Loucy (cell line): ENCODE measurements at regions not wholly inside any gene's neighbourhood (a gene's known extent, or its start where the extent isn't known, plus 50 kb on each side); places are given as distances from the start of the nearest gene placed in this dataset.

ENCODE experiments used
- H2AFZ ChIP-seq: fragments of 200-600 bp; sonication (generic); 2 replicates; pipeline ENCODE4 v1.6.0; 2016; ENCODE audit warnings: antibody characterized with exemption, mild to moderate bottlenecking, low read length, moderate library complexity
- H3F3A ChIP-seq: fragments of 200-600 bp; 2 replicates; pipeline ENCODE4 v1.6.0; 2016; ENCODE audit warnings: antibody characterized with exemption, low read depth, mild to moderate bottlenecking
- H3K27me3 ChIP-seq: fragments of 200-600 bp; sonication (generic); 2 replicates; pipeline ENCODE4 v1.6.1; 2014; ENCODE audit warnings: low read length, mild to moderate bottlenecking; ENCODE audit not compliant: insufficient read depth, poor library complexity, severe bottlenecking
- H3K36me3 ChIP-seq: fragments of 200-600 bp; sonication (generic); 2 replicates; pipeline ENCODE4 v1.6.1; 2016; ENCODE audit warnings: low read length; ENCODE audit not compliant: insufficient read depth
- H3K4me1 ChIP-seq: fragments of 200-600 bp; sonication (generic); 2 replicates; pipeline ENCODE4 v1.5.1; 2014; ENCODE audit warnings: low read length, mild to moderate bottlenecking; ENCODE audit not compliant: insufficient read depth, poor library complexity, severe bottlenecking
- H3K4me2 ChIP-seq: fragments of 200-600 bp; sonication (generic); 2 replicates; pipeline ENCODE4 v1.6.0; 2014; ENCODE audit warnings: antibody characterized with exemption, low read length, low read depth, mild to moderate bottlenecking; ENCODE audit not compliant: poor library complexity, severe bottlenecking
- H3K4me3 ChIP-seq: fragments of 200-600 bp; sonication (generic); 2 replicates; pipeline ENCODE4 v1.5.1; 2014; ENCODE audit warnings: low read length, mild to moderate bottlenecking, mixed read lengths; ENCODE audit not compliant: poor library complexity, severe bottlenecking
- H3K79me2 ChIP-seq: fragments of 200-600 bp; sonication (generic); 2 replicates; pipeline ENCODE4 v1.6.1; 2014; ENCODE audit warnings: low read length; ENCODE audit not compliant: insufficient read depth
- H3K9ac ChIP-seq: fragments of 200-600 bp; sonication (generic); 2 replicates; pipeline ENCODE4 v1.6.0; 2014; ENCODE audit warnings: mild to moderate bottlenecking, low read depth, low read length, moderate library complexity; ENCODE audit not compliant: poor library complexity, severe bottlenecking
- H3K9me2 ChIP-seq: fragments of 200-600 bp; sonication (generic); replicated peaks from 2 replicates; pipeline ENCODE4 v1.6.1; 2016; ENCODE audit warnings: low read depth, low read length, mixed read lengths
- H3K9me3 ChIP-seq: fragments of 200-600 bp; sonication (generic); 2 replicates; pipeline ENCODE4 v1.6.1; 2014; ENCODE audit warnings: mild to moderate bottlenecking, antibody characterized with exemption, low read length, low read depth; ENCODE audit not compliant: insufficient read depth
- H4K20me1 ChIP-seq: fragments of 200-600 bp; sonication (generic); 2 replicates; pipeline ENCODE4 v1.6.0; 2014; ENCODE audit warnings: antibody characterized with exemption, low read length, mild to moderate bottlenecking; ENCODE audit not compliant: insufficient read depth, poor library complexity, severe bottlenecking
- CTCF ChIP-seq: fragments of 200-600 bp; sonication (generic); conservative IDR thresholded peaks from 2 replicates; pipeline ENCODE4 v1.5.1; 2014; ENCODE audit warnings: mild to moderate bottlenecking, antibody characterized with exemption, low read length
- EZH2phosphoT487 ChIP-seq: fragments of 200-600 bp; IDR thresholded peaks from 2 replicates; pipeline ENCODE4 v1.6.1; 2018; ENCODE audit warnings: antibody characterized with exemption, mild to moderate bottlenecking, moderate library complexity, borderline replicate concordance

DNA sequence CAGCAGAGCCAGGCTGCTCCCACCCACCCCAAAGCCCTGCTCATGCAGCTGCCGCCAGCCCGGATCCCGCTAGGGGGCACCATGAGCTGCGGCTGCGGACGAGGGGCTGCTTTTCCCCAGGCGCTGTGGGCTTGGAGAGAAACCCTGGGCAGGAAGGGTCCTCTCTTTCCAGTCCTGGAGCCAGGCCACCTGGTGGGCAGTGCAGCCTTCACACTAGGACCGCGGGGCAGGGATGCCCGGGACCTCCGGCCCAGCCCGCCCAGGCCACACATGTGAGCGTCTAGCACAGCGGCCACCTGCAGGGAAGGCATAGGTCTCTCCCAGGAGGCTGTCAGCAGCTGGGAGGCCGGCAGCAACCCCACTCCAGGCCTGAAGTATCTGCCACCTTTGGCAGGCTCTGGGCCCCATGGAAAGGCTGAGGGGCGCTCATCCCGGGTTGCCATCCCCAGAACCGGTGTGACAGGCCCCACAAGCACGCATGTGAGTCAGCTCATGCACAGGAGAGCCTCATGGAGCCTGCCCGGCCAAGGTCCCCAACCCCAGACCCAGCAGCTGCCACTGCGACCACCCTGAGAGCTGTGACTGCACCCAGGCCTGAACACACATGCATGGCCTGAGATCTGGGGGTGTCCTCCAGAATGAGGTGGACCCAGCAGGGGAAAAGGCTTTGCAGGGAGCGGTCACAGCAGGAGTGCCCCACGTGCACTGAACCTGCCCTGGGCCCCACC lies 280.0 kb upstream of the RTL1 start:
- no peak overlapping the region for H3K4me2 ChIP-seq
- no peaks in the 10 kb centered on the region for H3K9me2 ChIP-seq
- no peak overlapping the region for H2AFZ ChIP-seq
- no peak for TF ChIP-seq CTCF
- TF ChIP-seq EZH2phosphoT487: no peak
- no peaks in the 10 kb centered on the region for H3K79me2 ChIP-seq
- H3K36me3 ChIP-seq: no peaks in the 10 kb centered on the region
- no peak overlapping the region for H3K9ac ChIP-seq
- no peaks in the 10 kb centered on the region for H3F3A ChIP-seq
- no peaks in the 10 kb centered on the region for H3K9me3 ChIP-seq
- H3K27me3 ChIP-seq: no peaks in the 10 kb centered on the region
- H3K4me3 ChIP-seq: no peak overlapping the region
- peaks cover 5% of the 10 kb centered on the region for H3K4me1 ChIP-seq
- no peaks in the 10 kb centered on the region for H4K20me1 ChIP-seq

DNA sequence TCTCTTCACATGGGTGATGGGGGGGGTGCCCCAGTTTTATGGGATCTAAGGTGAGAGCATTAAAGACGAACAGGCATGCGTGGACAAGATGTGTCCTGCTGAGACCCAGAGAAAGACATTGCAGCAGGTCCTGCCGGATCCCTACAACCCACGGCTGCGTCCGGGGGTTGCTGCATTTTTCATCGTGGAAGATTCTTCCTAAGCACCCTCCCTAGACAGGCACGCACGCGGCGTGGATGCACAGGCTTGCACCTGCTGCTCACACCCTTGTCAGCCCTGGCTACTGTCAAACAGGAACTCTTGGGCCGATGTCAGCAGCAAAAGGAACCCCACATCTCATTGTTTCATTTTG lies 280.6 kb upstream of the RTL1 start:
- no peak overlapping the region for H3K9ac ChIP-seq
- H3K4me1 ChIP-seq: peaks cover 5% of the 10 kb centered on the region
- H3K27me3 ChIP-seq: no peaks in the 10 kb centered on the region
- H3K9me2 ChIP-seq: no peaks in the 10 kb centered on the region
- no peak overlapping the region for H3K4me3 ChIP-seq
- H3K4me2 ChIP-seq: no peak overlapping the region
- H3K9me3 ChIP-seq: no peaks in the 10 kb centered on the region
- H2AFZ ChIP-seq: no peak overlapping the region
- H4K20me1 ChIP-seq: no peaks in the 10 kb centered on the region
- H3K36me3 ChIP-seq: no peaks in the 10 kb centered on the region
- TF ChIP-seq CTCF (no peak), EZH2phosphoT487 (no peak)
- no peaks in the 10 kb centered on the region for H3K79me2 ChIP-seq
- no peaks in the 10 kb centered on the region for H3F3A ChIP-seq

- no peak overlapping the region for H2AFZ ChIP-seq
- H4K20me1 ChIP-seq: no peaks in the 10 kb centered on the region
- H3K4me2 ChIP-seq: no peak overlapping the region
- H3K36me3 ChIP-seq: no peaks in the 10 kb centered on the region
- H3K4me3 ChIP-seq: no peak overlapping the region
- H3K4me1 ChIP-seq: peaks cover 5% of the 10 kb centered on the region
- TF ChIP-seq CTCF: no peak
- no peak for TF ChIP-seq EZH2phosphoT487
- H3F3A ChIP-seq: no peaks in the 10 kb centered on the region
- no peaks in the 10 kb centered on the region for H3K9me2 ChIP-seq
- H3K9ac ChIP-seq: no peak overlapping the region
- no peaks in the 10 kb centered on the region for H3K79me2 ChIP-seq
- no peaks in the 10 kb centered on the region for H3K9me3 ChIP-seq
- no peaks in the 10 kb centered on the region for H3K27me3 ChIP-seq
These were observed 281.1 kb upstream of the RTL1 start for GRCh38 chr14:101184572-101184971.
